ENCODE measurements at regions not wholly inside any gene's neighbourhood (a gene's known extent, or its start where the extent isn't known, plus 50 kb on each side); places are given as distances from the start of the nearest gene placed in this dataset.
A peak's percentile ranks its signal among the peaks of the same experiment; 100 is the strongest.

GRCh38 chr16:5506021-5506420, 408.4 kb upstream of the EEF2KMT start:
- no peak for FAIRE-seq

GRCh38 chr16:5505091-5505887, 407.7 kb upstream of the EEF2KMT start:
- TF ChIP-seq POLR2A (IDR thresholded peaks at IDR 0.05; ENCODE audit: low read depth, low read length): no peak
- DNase-seq (ENCODE audit: insufficient read length, low spot score) (no peak), FAIRE-seq (no peak)

More at GRCh38 chr16:5506021-5506420, 408.4 kb upstream of the EEF2KMT start:
- TF ChIP-seq POLR2A (IDR thresholded peaks at IDR 0.05; ENCODE audit: low read depth, low read length): no peak
- no peak for DNase-seq (ENCODE audit: insufficient read length, low spot score)

GRCh38 chr16:5504064-5504781, 406.6 kb upstream of the EEF2KMT start:
- DNase-seq (ENCODE audit: insufficient read length, low spot score) (peak; percentile 7), FAIRE-seq (no peak)
- no peak for TF ChIP-seq POLR2A (IDR thresholded peaks at IDR 0.05; ENCODE audit: low read depth, low read length)

- FAIRE-seq: no peak
- no peak for DNase-seq (ENCODE audit: insufficient read length, low spot score)
- no peak for TF ChIP-seq POLR2A (IDR thresholded peaks at IDR 0.05; ENCODE audit: low read depth, low read length)
These were observed 405.3 kb upstream of the EEF2KMT start for GRCh38 chr16:5502944-5503343.

- FAIRE-seq (no peak), DNase-seq (ENCODE audit: insufficient read length, low spot score) (no peak)
- TF ChIP-seq POLR2A (IDR thresholded peaks at IDR 0.05; ENCODE audit: low read depth, low read length): no peak
These were observed 404.9 kb upstream of the EEF2KMT start for GRCh38 chr16:5502467-5502869.

- DNase-seq (ENCODE audit: insufficient read length, low spot score) (no peak), FAIRE-seq (no peak)
- TF ChIP-seq POLR2A (IDR thresholded peaks at IDR 0.05; ENCODE audit: low read depth, low read length): no peak
These were observed 402.9 kb upstream of the EEF2KMT start for GRCh38 chr16:5500526-5500925.

- no peak for TF ChIP-seq POLR2A (IDR thresholded peaks at IDR 0.05; ENCODE audit: low read depth, low read length)
- no peak for FAIRE-seq
These were observed 401.0 kb upstream of the EEF2KMT start for GRCh38 chr16:5498562-5498961.

GRCh38 chr16:5496013-5496412, 398.4 kb upstream of the EEF2KMT start:
- FAIRE-seq (no peak), DNase-seq (ENCODE audit: insufficient read length, low spot score) (no peak)
- TF ChIP-seq POLR2A (IDR thresholded peaks at IDR 0.05; ENCODE audit: low read depth, low read length): no peak

More at GRCh38 chr16:5498562-5498961, 401.0 kb upstream of the EEF2KMT start:
- DNase-seq (ENCODE audit: insufficient read length, low spot score): no peak

- TF ChIP-seq POLR2A (IDR thresholded peaks at IDR 0.05; ENCODE audit: low read depth, low read length): no peak
- FAIRE-seq (no peak), DNase-seq (ENCODE audit: insufficient read length, low spot score) (peak; percentile 51)
These were observed 392.9 kb upstream of the EEF2KMT start for GRCh38 chr16:5490499-5490898.

GRCh38 chr16:5488581-5488980, 391.0 kb upstream of the EEF2KMT start:
- no peak for TF ChIP-seq POLR2A (IDR thresholded peaks at IDR 0.05; ENCODE audit: low read depth, low read length)
- DNase-seq (ENCODE audit: insufficient read length, low spot score): no peak
- FAIRE-seq: no peak

GRCh38 chr16:5487728-5488127, 390.1 kb upstream of the EEF2KMT start:
- DNase-seq (ENCODE audit: insufficient read length, low spot score) (no peak), FAIRE-seq (no peak)
- no peak for TF ChIP-seq POLR2A (IDR thresholded peaks at IDR 0.05; ENCODE audit: low read depth, low read length)

- TF ChIP-seq POLR2A (IDR thresholded peaks at IDR 0.05; ENCODE audit: low read depth, low read length): no peak
- no peak for DNase-seq (ENCODE audit: insufficient read length, low spot score)
- no peak for FAIRE-seq
These were observed 384.7 kb upstream of the EEF2KMT start for GRCh38 chr16:5482256-5482655.

GRCh38 chr16:5480431-5481195, 383.0 kb upstream of the EEF2KMT start:
- TF ChIP-seq POLR2A (IDR thresholded peaks at IDR 0.05; ENCODE audit: low read depth, low read length): no peak
- DNase-seq (ENCODE audit: insufficient read length, low spot score) (no peak), FAIRE-seq (no peak)

- no peak for FAIRE-seq
These were observed 382.3 kb upstream of the EEF2KMT start for GRCh38 chr16:5479926-5480325.

More at GRCh38 chr16:5479926-5480325, 382.3 kb upstream of the EEF2KMT start:
- TF ChIP-seq POLR2A (IDR thresholded peaks at IDR 0.05; ENCODE audit: low read depth, low read length): no peak
- DNase-seq (ENCODE audit: insufficient read length, low spot score): no peak

Data from H54 (cell line).